GM10847 (cell line): ENCODE measurements at regions not wholly inside any gene's neighbourhood (a gene's known extent, or its start where the extent isn't known, plus 50 kb on each side); places are given as distances from the start of the nearest gene placed in this dataset.

Experiments used
- POLR2A ChIP-seq: IDR thresholded peaks from 2 replicates; pipeline ENCODE4 v1.6.1; 2011; ENCODE audit not compliant: insufficient read length; ENCODE audit errors: extremely low read depth

GRCh38 chr9:129463994-129464393 is 156.9 kb downstream of the C9orf50 start:
- TF ChIP-seq POLR2A = no peak

GRCh38 chr9:129463477-129463876 is 157.4 kb downstream of the C9orf50 start:
- TF ChIP-seq POLR2A = no peak

GRCh38 chr9:129462360-129462759 is 158.5 kb downstream of the C9orf50 start:
- TF ChIP-seq POLR2A = no peak

GRCh38 chr9:129460323-129461261 is 160.3 kb downstream of the C9orf50 start:
- TF ChIP-seq POLR2A = no peak

- TF ChIP-seq POLR2A = no peak
Measured at GRCh38 chr9:129459547-129460322, 161.2 kb downstream of the C9orf50 start.

DNA sequence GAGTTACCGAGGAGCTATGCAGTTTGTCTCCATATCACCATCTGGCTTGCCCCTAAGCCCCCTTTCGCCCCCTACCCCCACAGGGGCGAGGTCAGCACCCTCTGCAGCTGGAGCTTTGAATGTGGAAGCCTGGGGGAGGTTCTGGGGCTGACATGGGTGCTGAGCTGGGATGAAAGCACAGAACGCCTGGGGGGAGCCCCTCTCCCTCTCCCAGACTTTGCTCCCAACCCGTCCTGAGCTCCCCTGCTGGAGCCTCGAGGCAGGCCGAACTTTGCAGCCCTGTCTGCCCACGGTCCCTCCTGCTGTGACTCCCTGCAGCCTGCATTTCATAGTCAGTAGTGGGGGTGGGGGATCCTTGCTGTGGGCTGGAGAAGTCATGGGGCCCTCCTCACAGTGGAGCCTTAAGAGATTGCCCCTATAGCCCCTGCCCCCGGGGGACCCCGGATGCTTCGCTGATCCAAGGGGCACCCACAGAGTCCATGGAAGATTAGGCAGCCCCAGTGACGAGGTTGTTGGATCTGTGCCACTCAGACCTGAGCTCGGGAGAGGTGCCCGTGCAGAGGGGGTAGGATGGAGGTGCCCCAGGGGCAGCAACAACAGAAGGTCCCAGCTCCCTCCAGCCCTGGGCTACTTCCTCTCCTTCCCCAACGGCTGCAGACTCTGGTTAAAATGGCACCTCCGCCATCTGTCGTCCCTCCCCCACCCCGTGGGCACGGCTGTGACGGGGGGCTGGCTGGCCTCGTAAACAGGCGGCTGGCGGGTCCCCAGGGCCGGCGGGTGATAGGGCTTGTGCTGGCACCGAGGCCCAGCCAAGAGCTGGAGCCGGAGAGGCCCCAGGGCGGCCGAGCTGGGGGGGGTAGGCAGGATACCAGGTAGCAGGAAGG is 162.0 kb downstream of the C9orf50 start:
- TF ChIP-seq POLR2A = no peak

- TF ChIP-seq POLR2A = no peak
Measured at GRCh38 chr9:129458155-129458661, 162.7 kb downstream of the C9orf50 start.

- TF ChIP-seq POLR2A = no peak
Measured at GRCh38 chr9:129457325-129457779, 163.5 kb downstream of the C9orf50 start.

GRCh38 chr9:129456549-129457324 is 164.2 kb downstream of the C9orf50 start:
- TF ChIP-seq POLR2A = no peak

DNA sequence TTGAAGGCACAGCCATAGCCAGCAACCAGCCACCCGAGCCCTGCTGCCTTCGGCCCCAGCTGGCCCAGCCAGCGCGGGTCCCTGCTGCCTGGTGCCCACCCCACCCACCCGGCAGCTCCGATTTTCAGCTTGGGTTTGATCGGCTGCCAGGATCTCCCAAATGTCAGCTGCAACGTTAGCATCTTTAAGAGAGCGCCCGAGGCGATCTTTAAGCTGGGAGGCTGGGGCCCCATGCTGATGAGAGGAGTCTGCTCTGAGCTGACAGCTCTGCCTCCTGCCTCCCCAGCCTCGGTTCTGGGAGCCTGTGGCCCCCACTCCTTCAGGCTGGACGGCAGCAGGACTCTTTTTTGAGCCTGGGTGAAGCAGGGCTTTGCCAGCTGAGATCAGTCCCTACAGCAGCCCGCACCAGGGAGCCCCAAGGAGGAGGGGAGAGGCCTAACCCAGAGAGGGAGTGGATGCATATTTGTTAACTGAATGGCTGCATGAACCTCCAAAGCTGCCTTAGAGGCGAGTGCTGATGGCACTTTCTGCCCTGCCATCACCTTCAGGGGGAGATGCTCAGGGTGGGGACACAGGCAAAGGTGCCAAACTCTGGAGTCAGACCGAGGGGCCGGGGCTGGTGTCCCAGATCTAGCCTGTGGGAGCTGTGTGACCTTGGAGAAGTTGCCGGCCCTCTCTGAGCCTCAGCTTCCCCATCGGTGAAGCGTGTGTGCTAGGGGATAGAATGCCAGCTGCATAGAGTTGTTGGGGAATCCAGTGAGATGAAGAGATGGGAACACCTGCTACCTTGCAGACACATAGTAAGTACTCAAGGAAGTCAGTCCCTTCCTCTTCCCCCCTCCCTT is 165.5 kb downstream of the C9orf50 start:
- TF ChIP-seq POLR2A = no peak

- no peak for TF ChIP-seq POLR2A
Measured at GRCh38 chr9:129454467-129455067, 166.3 kb downstream of the C9orf50 start.

GRCh38 chr9:129453734-129454133 is 167.2 kb downstream of the C9orf50 start:
- TF ChIP-seq POLR2A = no peak

GRCh38 chr9:129451669-129452068 is 169.2 kb downstream of the C9orf50 start:
- TF ChIP-seq POLR2A = no peak
